ENCODE measurements at regions not wholly inside any gene's neighbourhood (a gene's known extent, or its start where the extent isn't known, plus 50 kb on each side); places are given as distances from the start of the nearest gene placed in this dataset.

DNA sequence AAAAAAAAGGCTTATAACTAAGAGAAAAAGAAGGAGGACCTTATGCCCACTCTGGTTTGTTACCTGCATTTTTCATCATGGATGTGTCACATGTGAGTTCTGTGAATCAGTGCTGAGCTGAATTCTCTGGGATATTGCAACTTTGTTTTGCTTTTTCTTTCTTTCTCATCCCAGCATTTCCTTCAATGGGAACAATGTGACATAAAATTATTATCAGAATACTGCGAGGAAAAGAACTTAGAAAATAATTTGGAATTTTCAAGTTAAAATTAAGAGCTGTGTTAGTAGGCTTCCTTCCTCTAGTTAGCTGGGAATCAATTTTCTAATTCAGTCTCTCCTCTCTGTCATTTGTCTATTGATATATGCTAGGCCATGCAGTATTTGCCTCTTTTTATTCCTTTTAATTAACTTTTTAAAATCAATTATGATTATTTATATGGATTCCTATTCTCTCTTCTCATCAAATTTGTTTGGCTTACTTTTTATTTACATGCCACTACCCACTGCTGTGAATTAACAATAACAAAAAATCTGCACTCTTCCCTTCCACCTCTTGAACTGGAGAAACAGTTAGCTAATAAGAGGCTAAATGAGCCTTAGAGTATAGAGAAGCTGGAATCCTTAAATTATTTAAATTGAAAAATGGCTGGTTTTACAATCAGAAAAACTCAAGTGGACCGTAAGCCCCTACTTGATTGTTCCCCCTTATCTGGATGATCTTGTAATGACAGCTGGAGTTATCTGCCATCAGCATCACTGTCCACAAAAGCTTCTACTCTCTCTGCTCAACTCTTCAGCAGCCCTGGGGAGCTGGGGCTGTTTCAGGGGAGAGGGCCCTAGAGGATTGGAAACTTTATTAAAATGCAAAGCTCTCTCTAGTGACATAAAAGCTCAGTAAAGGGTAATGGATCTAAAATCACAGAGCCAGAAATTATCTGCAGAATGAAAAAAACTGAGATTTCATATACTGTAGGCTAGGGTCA lies 95.3 kb upstream of the SOX2 start:
- Histone ChIP-seq H3K27me3 (ENCODE audit: insufficient read depth, low read depth, low read length) (no peaks in the 10 kb centered on the region), H3K9me2 (ENCODE audit: insufficient read depth, low read length) (no peaks in the 10 kb centered on the region), H3K9me3 (ENCODE audit: low read length) (no peaks in the 10 kb centered on the region), H4K20me1 (ENCODE audit: insufficient read depth) (no peaks in the 10 kb centered on the region), H3K4me2 (ENCODE audit: low read length) (no peak overlapping the region), H3K27ac (ENCODE audit: low read length) (no peak overlapping the region), H3K9ac (ENCODE audit: low read length) (no peak overlapping the region), H3F3A (ENCODE audit: insufficient read depth, low read length, poor library complexity, severe bottlenecking) (no peaks in the 10 kb centered on the region), H2AFZ (ENCODE audit: low read depth, low read length) (no peak overlapping the region), H3K79me2 (replicated peaks; ENCODE audit: insufficient read depth, low read length) (peaks cover 33% of the 10 kb centered on the region), H3K4me3 (ENCODE audit: low read length) (no peak overlapping the region), H3K36me3 (ENCODE audit: insufficient read depth, low read length) (no peaks in the 10 kb centered on the region)
- TF ChIP-seq SMC3 (conservative IDR thresholded peaks at IDR 0.05; ENCODE audit: poor library complexity): no peak
- no peak for TF ChIP-seq MXI1 (conservative IDR thresholded peaks at IDR 0.05; ENCODE audit: poor library complexity, severe bottlenecking)
- TF ChIP-seq EP300 (conservative IDR thresholded peaks at IDR 0.05; ENCODE audit: poor library complexity, severe bottlenecking): no peak
- no peak for TF ChIP-seq EZH2 (IDR thresholded peaks at IDR 0.05; ENCODE audit: borderline replicate concordance, insufficient read depth, low read length, poor library complexity, severe bottlenecking)
- no peak for TF ChIP-seq POLR2AphosphoS5 (IDR thresholded peaks at IDR 0.05)
- no peak for TF ChIP-seq TAF1 (IDR thresholded peaks at IDR 0.05; ENCODE audit: low read depth)
- no peak for TF ChIP-seq RAD21 (conservative IDR thresholded peaks at IDR 0.05)

DNA sequence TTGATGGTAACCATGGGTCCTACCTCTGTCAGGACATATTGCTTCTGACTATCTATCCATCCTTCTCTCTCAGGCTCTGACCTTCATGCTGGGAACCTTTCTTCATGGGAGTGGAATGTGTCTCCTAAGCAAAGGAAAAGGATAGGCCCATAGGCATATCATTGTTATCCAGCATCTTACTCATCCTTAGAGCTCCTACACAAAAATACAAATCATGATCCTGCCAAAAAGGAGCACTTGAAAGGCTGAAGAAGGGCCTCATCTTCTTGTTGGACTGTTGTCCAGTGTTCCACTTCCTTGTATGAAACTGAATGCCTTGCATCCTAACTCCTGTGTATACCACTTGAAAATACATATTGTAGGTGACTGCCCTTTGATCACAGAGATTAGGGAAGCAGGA lies 96.1 kb upstream of the SOX2 start:
- H3K36me3 ChIP-seq (ENCODE audit: insufficient read depth, low read length): no peaks in the 10 kb centered on the region
- H3K9me2 ChIP-seq (ENCODE audit: insufficient read depth, low read length): no peaks in the 10 kb centered on the region
- no peak overlapping the region for H3K27ac ChIP-seq (ENCODE audit: low read length)
- H3K9me3 ChIP-seq (ENCODE audit: low read length): no peaks in the 10 kb centered on the region
- peaks cover 38% of the 10 kb centered on the region for H3K79me2 ChIP-seq (replicated peaks; ENCODE audit: insufficient read depth, low read length)
- no peak overlapping the region for H3K4me2 ChIP-seq (ENCODE audit: low read length)
- H3K9ac ChIP-seq (ENCODE audit: low read length): no peak overlapping the region
- TF ChIP-seq EP300 (conservative IDR thresholded peaks at IDR 0.05; ENCODE audit: poor library complexity, severe bottlenecking) (no peak), RAD21 (conservative IDR thresholded peaks at IDR 0.05) (no peak), SMC3 (conservative IDR thresholded peaks at IDR 0.05; ENCODE audit: poor library complexity) (no peak), POLR2AphosphoS5 (IDR thresholded peaks at IDR 0.05) (no peak), EZH2 (IDR thresholded peaks at IDR 0.05; ENCODE audit: borderline replicate concordance, insufficient read depth, low read length, poor library complexity, severe bottlenecking) (no peak), TAF1 (IDR thresholded peaks at IDR 0.05; ENCODE audit: low read depth) (no peak), MXI1 (conservative IDR thresholded peaks at IDR 0.05; ENCODE audit: poor library complexity, severe bottlenecking) (no peak)
- TF ChIP-seq, protein P1, sequence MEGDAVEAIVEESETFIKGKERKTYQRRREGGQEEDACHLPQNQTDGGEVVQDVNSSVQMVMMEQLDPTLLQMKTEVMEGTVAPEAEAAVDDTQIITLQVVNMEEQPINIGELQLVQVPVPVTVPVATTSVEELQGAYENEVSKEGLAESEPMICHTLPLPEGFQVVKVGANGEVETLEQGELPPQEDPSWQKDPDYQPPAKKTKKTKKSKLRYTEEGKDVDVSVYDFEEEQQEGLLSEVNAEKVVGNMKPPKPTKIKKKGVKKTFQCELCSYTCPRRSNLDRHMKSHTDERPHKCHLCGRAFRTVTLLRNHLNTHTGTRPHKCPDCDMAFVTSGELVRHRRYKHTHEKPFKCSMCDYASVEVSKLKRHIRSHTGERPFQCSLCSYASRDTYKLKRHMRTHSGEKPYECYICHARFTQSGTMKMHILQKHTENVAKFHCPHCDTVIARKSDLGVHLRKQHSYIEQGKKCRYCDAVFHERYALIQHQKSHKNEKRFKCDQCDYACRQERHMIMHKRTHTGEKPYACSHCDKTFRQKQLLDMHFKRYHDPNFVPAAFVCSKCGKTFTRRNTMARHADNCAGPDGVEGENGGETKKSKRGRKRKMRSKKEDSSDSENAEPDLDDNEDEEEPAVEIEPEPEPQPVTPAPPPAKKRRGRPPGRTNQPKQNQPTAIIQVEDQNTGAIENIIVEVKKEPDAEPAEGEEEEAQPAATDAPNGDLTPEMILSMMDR (IDR thresholded peaks at IDR 0.05; ENCODE audit: poor library complexity, severe bottlenecking): no peak
- no peaks in the 10 kb centered on the region for H4K20me1 ChIP-seq (ENCODE audit: insufficient read depth)
- no peaks in the 10 kb centered on the region for H3F3A ChIP-seq (ENCODE audit: insufficient read depth, low read length, poor library complexity, severe bottlenecking)
- H3K4me3 ChIP-seq (ENCODE audit: low read length): no peak overlapping the region
- H2AFZ ChIP-seq (ENCODE audit: low read depth, low read length): no peak overlapping the region
- no peaks in the 10 kb centered on the region for H3K27me3 ChIP-seq (ENCODE audit: insufficient read depth, low read depth, low read length)

DNA sequence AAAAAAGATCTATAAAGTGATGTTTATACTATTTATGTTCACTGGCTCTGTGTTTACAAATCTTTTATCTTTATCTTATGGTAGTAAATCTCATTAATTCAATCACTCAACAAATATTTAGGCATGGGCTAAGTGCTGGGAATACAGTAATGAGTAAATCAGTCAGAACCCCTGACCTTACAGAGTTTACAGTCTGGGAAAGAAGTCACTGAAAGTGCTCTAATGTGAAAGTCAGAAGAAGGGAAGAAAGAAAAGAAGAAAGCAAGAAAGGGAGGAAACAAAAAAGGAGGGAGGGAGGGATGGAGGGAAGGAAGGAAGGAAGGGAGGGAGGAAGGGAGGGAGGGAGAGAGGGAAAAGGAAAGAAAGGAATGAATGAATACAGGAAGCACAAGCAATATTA lies 96.8 kb upstream of the SOX2 start:
- no peak overlapping the region for H3K9ac ChIP-seq (ENCODE audit: low read length)
- no peaks in the 10 kb centered on the region for H3K27me3 ChIP-seq (ENCODE audit: insufficient read depth, low read depth, low read length)
- H3F3A ChIP-seq (ENCODE audit: insufficient read depth, low read length, poor library complexity, severe bottlenecking): no peaks in the 10 kb centered on the region
- H4K20me1 ChIP-seq (ENCODE audit: insufficient read depth): no peaks in the 10 kb centered on the region
- H3K79me2 ChIP-seq (replicated peaks; ENCODE audit: insufficient read depth, low read length): peaks cover 38% of the 10 kb centered on the region
- no peak overlapping the region for H3K4me2 ChIP-seq (ENCODE audit: low read length)
- H3K9me2 ChIP-seq (ENCODE audit: insufficient read depth, low read length): no peaks in the 10 kb centered on the region
- no peak overlapping the region for H3K4me3 ChIP-seq (ENCODE audit: low read length)
- no peaks in the 10 kb centered on the region for H3K36me3 ChIP-seq (ENCODE audit: insufficient read depth, low read length)
- no peaks in the 10 kb centered on the region for H3K9me3 ChIP-seq (ENCODE audit: low read length)
- H2AFZ ChIP-seq (ENCODE audit: low read depth, low read length): no peak overlapping the region
- H3K27ac ChIP-seq (ENCODE audit: low read length): no peak overlapping the region
- TF ChIP-seq POLR2AphosphoS5 (IDR thresholded peaks at IDR 0.05) (no peak), TAF1 (IDR thresholded peaks at IDR 0.05; ENCODE audit: low read depth) (no peak), SMC3 (conservative IDR thresholded peaks at IDR 0.05; ENCODE audit: poor library complexity) (no peak), EP300 (conservative IDR thresholded peaks at IDR 0.05; ENCODE audit: poor library complexity, severe bottlenecking) (no peak), RAD21 (conservative IDR thresholded peaks at IDR 0.05) (no peak), EZH2 (IDR thresholded peaks at IDR 0.05; ENCODE audit: borderline replicate concordance, insufficient read depth, low read length, poor library complexity, severe bottlenecking) (no peak), MXI1 (conservative IDR thresholded peaks at IDR 0.05; ENCODE audit: poor library complexity, severe bottlenecking) (no peak)
- TF ChIP-seq, protein P2, sequence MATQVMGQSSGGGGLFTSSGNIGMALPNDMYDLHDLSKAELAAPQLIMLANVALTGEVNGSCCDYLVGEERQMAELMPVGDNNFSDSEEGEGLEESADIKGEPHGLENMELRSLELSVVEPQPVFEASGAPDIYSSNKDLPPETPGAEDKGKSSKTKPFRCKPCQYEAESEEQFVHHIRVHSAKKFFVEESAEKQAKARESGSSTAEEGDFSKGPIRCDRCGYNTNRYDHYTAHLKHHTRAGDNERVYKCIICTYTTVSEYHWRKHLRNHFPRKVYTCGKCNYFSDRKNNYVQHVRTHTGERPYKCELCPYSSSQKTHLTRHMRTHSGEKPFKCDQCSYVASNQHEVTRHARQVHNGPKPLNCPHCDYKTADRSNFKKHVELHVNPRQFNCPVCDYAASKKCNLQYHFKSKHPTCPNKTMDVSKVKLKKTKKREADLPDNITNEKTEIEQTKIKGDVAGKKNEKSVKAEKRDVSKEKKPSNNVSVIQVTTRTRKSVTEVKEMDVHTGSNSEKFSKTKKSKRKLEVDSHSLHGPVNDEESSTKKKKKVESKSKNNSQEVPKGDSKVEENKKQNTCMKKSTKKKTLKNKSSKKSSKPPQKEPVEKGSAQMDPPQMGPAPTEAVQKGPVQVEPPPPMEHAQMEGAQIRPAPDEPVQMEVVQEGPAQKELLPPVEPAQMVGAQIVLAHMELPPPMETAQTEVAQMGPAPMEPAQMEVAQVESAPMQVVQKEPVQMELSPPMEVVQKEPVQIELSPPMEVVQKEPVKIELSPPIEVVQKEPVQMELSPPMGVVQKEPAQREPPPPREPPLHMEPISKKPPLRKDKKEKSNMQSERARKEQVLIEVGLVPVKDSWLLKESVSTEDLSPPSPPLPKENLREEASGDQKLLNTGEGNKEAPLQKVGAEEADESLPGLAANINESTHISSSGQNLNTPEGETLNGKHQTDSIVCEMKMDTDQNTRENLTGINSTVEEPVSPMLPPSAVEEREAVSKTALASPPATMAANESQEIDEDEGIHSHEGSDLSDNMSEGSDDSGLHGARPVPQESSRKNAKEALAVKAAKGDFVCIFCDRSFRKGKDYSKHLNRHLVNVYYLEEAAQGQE (IDR thresholded peaks at IDR 0.05; ENCODE audit: borderline replicate concordance): no peak
- TF ChIP-seq, protein P1 (IDR thresholded peaks at IDR 0.05; ENCODE audit: poor library complexity, severe bottlenecking): no peak

All from neural cell (in vitro differentiated cells).